DMS153 treated with DMSO at 0.1 percent for 48 hours (cell line): ENCODE measurements at regions not wholly inside any gene's neighbourhood (a gene's known extent, or its start where the extent isn't known, plus 50 kb on each side); places are given as distances from the start of the nearest gene placed in this dataset.
A peak's percentile ranks its signal among the peaks of the same experiment; 100 is the strongest.

ENCODE experiments used
- DNase-seq: peaks from one replicate; lab custom pipeline; 2025; ENCODE audit not compliant: unreplicated experiment; lab: John Stamatoyannopoulos, UW

GRCh38 chrX:69365349-69365748 is 138.8 kb upstream of the NALF2 start:
- no peak for DNase-seq

- DNase-seq: no peak
These were observed 141.3 kb upstream of the NALF2 start for GRCh38 chrX:69362856-69363255.

- DNase-seq: no peak
These were observed 141.8 kb upstream of the NALF2 start for GRCh38 chrX:69362354-69362753.

- DNase-seq: no peak
These were observed 142.7 kb upstream of the NALF2 start for GRCh38 chrX:69361311-69361845.

- no peak for DNase-seq
These were observed 146.8 kb upstream of the NALF2 start for GRCh38 chrX:69357317-69357716.

- DNase-seq: no peak
These were observed 159.6 kb upstream of the PJA1 start for GRCh38 chrX:69324851-69325250.

- DNase-seq: no peak
These were observed 158.8 kb upstream of the PJA1 start for GRCh38 chrX:69323786-69324720.

GRCh38 chrX:69321789-69322188 is 156.5 kb upstream of the PJA1 start:
- no peak for DNase-seq

GRCh38 chrX:69321006-69321655 is 155.9 kb upstream of the PJA1 start:
- DNase-seq: no peak

- no peak for DNase-seq
These were observed 154.9 kb upstream of the PJA1 start for GRCh38 chrX:69320116-69320515.

GRCh38 chrX:69319376-69319775 is 154.1 kb upstream of the PJA1 start:
- DNase-seq: no peak

- DNase-seq: no peak
These were observed 153.5 kb upstream of the PJA1 start for GRCh38 chrX:69318651-69319340.

GRCh38 chrX:69317721-69318120 is 152.5 kb upstream of the PJA1 start:
- no peak for DNase-seq

- DNase-seq: no peak
These were observed 149.4 kb upstream of the PJA1 start for GRCh38 chrX:69314436-69315348.

- DNase-seq: no peak
These were observed 148.5 kb upstream of the PJA1 start for GRCh38 chrX:69313617-69314290.

- no peak for DNase-seq
These were observed 146.8 kb upstream of the PJA1 start for GRCh38 chrX:69311936-69312670.

- DNase-seq: peak; percentile 4
These were observed 144.0 kb upstream of the PJA1 start for GRCh38 chrX:69309074-69309792.

GRCh38 chrX:69307756-69308155 is 142.5 kb upstream of the PJA1 start:
- DNase-seq: no peak

GRCh38 chrX:69307029-69307428 is 141.8 kb upstream of the PJA1 start:
- DNase-seq: no peak
